SK-N-SH treated with all-trans-retinoic acid at 6 μM for 48 hours (cell line): ENCODE measurements at regions not wholly inside any gene's neighbourhood (a gene's known extent, or its start where the extent isn't known, plus 50 kb on each side); places are given as distances from the start of the nearest gene placed in this dataset.

Experiments used
- ATAC-seq: fragments of 200-7000 bp; cut with Tn5 transposase; 3 replicates; pipeline ENCODE4 v1.9.1; 2020; ENCODE audit warnings: mild to moderate bottlenecking, moderate library complexity
- ARNTL ChIP-seq: fragments of 450-650 bp; formaldehyde crosslinking; IDR thresholded peaks from 2 replicates; pipeline ENCODE4 v1.5.0; 2020; ENCODE audit warnings: low read depth, mild to moderate bottlenecking, moderate library complexity, borderline replicate concordance
- BACH2 ChIP-seq: fragments of 250-450 bp; sonication (Bioruptor Pico); IDR thresholded peaks from 2 replicates; pipeline ENCODE4 v1.9.0; 2021; ENCODE audit warnings: mild to moderate bottlenecking, borderline replicate concordance
- CSDC2 ChIP-seq: fragments of 250-450 bp; sonication (Bioruptor Pico); IDR thresholded peaks from 2 replicates; pipeline ENCODE4 v1.5.0; 2020; ENCODE audit warnings: mild to moderate bottlenecking, moderate library complexity
- CSRNP3 ChIP-seq: fragments of 250-450 bp; sonication (Bioruptor Pico); IDR thresholded peaks from 2 replicates; pipeline ENCODE4 v1.5.1; 2021; ENCODE audit warnings: mild to moderate bottlenecking, moderate library complexity
- ESRRG ChIP-seq: fragments of 250-450 bp; sonication (Bioruptor Pico); IDR thresholded peaks from 2 replicates; pipeline ENCODE4 v1.6.1; 2021; ENCODE audit warnings: mild to moderate bottlenecking
- GLIS3 ChIP-seq: fragments of 250-450 bp; sonication (Bioruptor Pico); IDR thresholded peaks from 2 replicates; pipeline ENCODE4 v1.5.0; 2020; ENCODE audit warnings: mild to moderate bottlenecking, moderate library complexity
- ISL1 ChIP-seq: fragments of 250-450 bp; sonication (Bioruptor Pico); IDR thresholded peaks from 2 replicates; pipeline ENCODE4 v2.1.2; 2022; ENCODE audit warnings: mild to moderate bottlenecking, moderate library complexity
- OSR1 ChIP-seq: fragments of 250-450 bp; sonication (Bioruptor Pico); IDR thresholded peaks from 2 replicates; pipeline ENCODE4 v1.8.0; 2022; ENCODE audit warnings: moderate library complexity, mild to moderate bottlenecking, inconsistent platforms
- PPARA ChIP-seq: fragments of 250-450 bp; sonication (Bioruptor Pico); IDR thresholded peaks from 2 replicates; pipeline ENCODE4 v1.5.0; 2020; ENCODE audit warnings: mild to moderate bottlenecking, borderline replicate concordance
- RARB ChIP-seq: fragments of 250-450 bp; sonication (Bioruptor Pico); IDR thresholded peaks from 2 replicates; pipeline ENCODE4 v1.8.0; 2021; ENCODE audit warnings: mild to moderate bottlenecking, moderate library complexity
- SNAI2 ChIP-seq: fragments of 250-450 bp; sonication (Bioruptor Pico); IDR thresholded peaks from 2 replicates; pipeline ENCODE4 v1.5.0; 2020; ENCODE audit warnings: mild to moderate bottlenecking, moderate library complexity
- TCF4 ChIP-seq: fragments of 250-450 bp; sonication (Bioruptor Pico); IDR thresholded peaks from 2 replicates; pipeline ENCODE4 v1.8.0; 2021; ENCODE audit warnings: mild to moderate bottlenecking, moderate library complexity, borderline replicate concordance
- TOX ChIP-seq: fragments of 250-450 bp; sonication (Bioruptor Pico); IDR thresholded peaks from 2 replicates; pipeline ENCODE4 v1.8.0; 2021; ENCODE audit warnings: mild to moderate bottlenecking, moderate library complexity, borderline replicate concordance
- TSHZ2 ChIP-seq: fragments of 250-450 bp; sonication (Bioruptor Pico); IDR thresholded peaks from 2 replicates; pipeline ENCODE4 v1.5.0; 2020; ENCODE audit warnings: mild to moderate bottlenecking, moderate library complexity
- ZC3H10 ChIP-seq: fragments of 250-450 bp; sonication (Bioruptor Pico); IDR thresholded peaks from 2 replicates; pipeline ENCODE4 v1.5.1; 2021; ENCODE audit warnings: mild to moderate bottlenecking, moderate library complexity
- ZFP30 ChIP-seq: fragments of 450-650 bp; formaldehyde crosslinking; IDR thresholded peaks from 2 replicates; pipeline ENCODE4 v1.5.0; 2022; ENCODE audit warnings: mild to moderate bottlenecking, moderate library complexity
- ZNF565 ChIP-seq: fragments of 450-650 bp; formaldehyde crosslinking; conservative IDR thresholded peaks from 2 replicates; pipeline ENCODE4 v1.5.0; 2020; ENCODE audit warnings: low read depth, mild to moderate bottlenecking, moderate library complexity
- ZNF70 ChIP-seq: fragments of 450-650 bp; formaldehyde crosslinking; IDR thresholded peaks from 2 replicates; pipeline ENCODE4 v1.5.0; 2020; ENCODE audit warnings: mild to moderate bottlenecking, moderate library complexity
- ZNF8 ChIP-seq: fragments of 450-650 bp; formaldehyde crosslinking; IDR thresholded peaks from 2 replicates; pipeline ENCODE4 v1.5.0; 2020; ENCODE audit warnings: mild to moderate bottlenecking, moderate library complexity
- TF ChIP-seq, protein P1 (sequence below): fragments of 250-450 bp; sonication (Bioruptor Pico); IDR thresholded peaks from 2 replicates; pipeline ENCODE4 v1.8.0; 2020; ENCODE audit warnings: mild to moderate bottlenecking, moderate library complexity, borderline replicate concordance
- TF ChIP-seq, protein P2 (sequence below): fragments of 250-450 bp; sonication (Bioruptor Pico); IDR thresholded peaks from 2 replicates; pipeline ENCODE4 v1.5.1; 2020; ENCODE audit warnings: low read depth, mild to moderate bottlenecking, moderate library complexity
- TF ChIP-seq, protein P3 (sequence below): fragments of 250-450 bp; sonication (Bioruptor Pico); IDR thresholded peaks from 2 replicates; pipeline ENCODE4 v1.8.0; 2021; ENCODE audit warnings: low read depth, mild to moderate bottlenecking, moderate library complexity, borderline replicate concordance

GRCh38 chr9:89839952-89840351 lies 235.1 kb downstream of the GADD45G start:
- no peak for TF ChIP-seq ISL1
- TF ChIP-seq TOX (CRISPR knock-in tag) = no peak
- no peak for TF ChIP-seq RARB (CRISPR knock-in tag)
- TF ChIP-seq GLIS3 (CRISPR knock-in tag) = no peak
- TF ChIP-seq PPARA (CRISPR knock-in tag) = no peak
- TF ChIP-seq ZFP30 (CRISPR knock-in tag) = no peak
- TF ChIP-seq, all 23 proteins: peak for 0
- ATAC-seq = no peak

DNA sequence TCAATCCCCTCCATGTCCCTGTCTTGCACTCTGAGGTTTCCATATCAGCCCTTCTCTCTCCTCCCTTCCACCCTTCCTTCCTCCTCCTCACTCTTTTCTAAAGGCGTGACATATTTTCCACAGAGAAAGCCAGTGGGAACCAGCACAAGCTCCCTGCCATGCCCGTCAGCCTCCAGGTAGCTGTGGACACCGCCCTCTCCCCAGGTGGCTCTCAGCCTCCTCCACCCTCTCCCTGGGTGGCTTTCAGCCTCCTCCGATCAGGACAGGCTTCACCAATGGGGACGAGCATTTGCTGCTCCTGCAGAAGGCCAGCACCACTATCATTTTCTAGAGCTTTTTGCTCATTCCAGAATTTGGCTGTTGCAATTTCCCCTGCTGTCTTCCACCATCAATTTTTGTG lies 236.6 kb downstream of the GADD45G start:
- ATAC-seq = no peak
- no peak for TF ChIP-seq ZC3H10 (CRISPR knock-in tag)
- TF ChIP-seq ZNF565 (CRISPR knock-in tag) = no peak
- TF ChIP-seq CSDC2 (CRISPR knock-in tag) = no peak
- no peak for TF ChIP-seq ZNF70
- TF ChIP-seq, protein P1, sequence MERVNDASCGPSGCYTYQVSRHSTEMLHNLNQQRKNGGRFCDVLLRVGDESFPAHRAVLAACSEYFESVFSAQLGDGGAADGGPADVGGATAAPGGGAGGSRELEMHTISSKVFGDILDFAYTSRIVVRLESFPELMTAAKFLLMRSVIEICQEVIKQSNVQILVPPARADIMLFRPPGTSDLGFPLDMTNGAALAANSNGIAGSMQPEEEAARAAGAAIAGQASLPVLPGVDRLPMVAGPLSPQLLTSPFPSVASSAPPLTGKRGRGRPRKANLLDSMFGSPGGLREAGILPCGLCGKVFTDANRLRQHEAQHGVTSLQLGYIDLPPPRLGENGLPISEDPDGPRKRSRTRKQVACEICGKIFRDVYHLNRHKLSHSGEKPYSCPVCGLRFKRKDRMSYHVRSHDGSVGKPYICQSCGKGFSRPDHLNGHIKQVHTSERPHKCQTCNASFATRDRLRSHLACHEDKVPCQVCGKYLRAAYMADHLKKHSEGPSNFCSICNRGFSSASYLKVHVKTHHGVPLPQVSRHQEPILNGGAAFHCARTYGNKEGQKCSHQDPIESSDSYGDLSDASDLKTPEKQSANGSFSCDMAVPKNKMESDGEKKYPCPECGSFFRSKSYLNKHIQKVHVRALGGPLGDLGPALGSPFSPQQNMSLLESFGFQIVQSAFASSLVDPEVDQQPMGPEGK (CRISPR knock-in tag) = no peak
- no peak for TF ChIP-seq TCF4
- no peak for TF ChIP-seq SNAI2 (CRISPR knock-in tag)
- TF ChIP-seq ZFP30 (CRISPR knock-in tag) = no peak
- no peak for TF ChIP-seq ARNTL (CRISPR knock-in tag)
- TF ChIP-seq CSRNP3 (CRISPR knock-in tag) = no peak
- no peak for TF ChIP-seq GLIS3 (CRISPR knock-in tag)
- TF ChIP-seq RARB (CRISPR knock-in tag) = no peak
- no peak for TF ChIP-seq OSR1 (CRISPR knock-in tag)
- TF ChIP-seq ESRRG = no peak
- TF ChIP-seq BACH2 (CRISPR knock-in tag) = no peak
- TF ChIP-seq, protein P2, sequence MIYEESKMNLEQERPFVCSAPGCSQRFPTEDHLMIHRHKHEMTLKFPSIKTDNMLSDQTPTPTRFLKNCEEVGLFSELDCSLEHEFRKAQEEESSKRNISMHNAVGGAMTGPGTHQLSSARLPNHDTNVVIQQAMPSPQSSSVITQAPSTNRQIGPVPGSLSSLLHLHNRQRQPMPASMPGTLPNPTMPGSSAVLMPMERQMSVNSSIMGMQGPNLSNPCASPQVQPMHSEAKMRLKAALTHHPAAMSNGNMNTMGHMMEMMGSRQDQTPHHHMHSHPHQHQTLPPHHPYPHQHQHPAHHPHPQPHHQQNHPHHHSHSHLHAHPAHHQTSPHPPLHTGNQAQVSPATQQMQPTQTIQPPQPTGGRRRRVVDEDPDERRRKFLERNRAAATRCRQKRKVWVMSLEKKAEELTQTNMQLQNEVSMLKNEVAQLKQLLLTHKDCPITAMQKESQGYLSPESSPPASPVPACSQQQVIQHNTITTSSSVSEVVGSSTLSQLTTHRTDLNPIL (CRISPR knock-in tag) = no peak
- TF ChIP-seq TOX (CRISPR knock-in tag) = no peak

- TF ChIP-seq ZNF565 (CRISPR knock-in tag) (no peak), OSR1 (CRISPR knock-in tag) (no peak), SNAI2 (CRISPR knock-in tag) (no peak), RARB (CRISPR knock-in tag) (no peak), ZFP30 (CRISPR knock-in tag) (no peak), CSRNP3 (CRISPR knock-in tag) (no peak), TOX (CRISPR knock-in tag) (no peak), ZNF8 (CRISPR knock-in tag) (no peak), TSHZ2 (CRISPR knock-in tag) (no peak), BACH2 (CRISPR knock-in tag) (no peak), ESRRG (no peak), ISL1 (no peak)
- TF ChIP-seq, protein P3, sequence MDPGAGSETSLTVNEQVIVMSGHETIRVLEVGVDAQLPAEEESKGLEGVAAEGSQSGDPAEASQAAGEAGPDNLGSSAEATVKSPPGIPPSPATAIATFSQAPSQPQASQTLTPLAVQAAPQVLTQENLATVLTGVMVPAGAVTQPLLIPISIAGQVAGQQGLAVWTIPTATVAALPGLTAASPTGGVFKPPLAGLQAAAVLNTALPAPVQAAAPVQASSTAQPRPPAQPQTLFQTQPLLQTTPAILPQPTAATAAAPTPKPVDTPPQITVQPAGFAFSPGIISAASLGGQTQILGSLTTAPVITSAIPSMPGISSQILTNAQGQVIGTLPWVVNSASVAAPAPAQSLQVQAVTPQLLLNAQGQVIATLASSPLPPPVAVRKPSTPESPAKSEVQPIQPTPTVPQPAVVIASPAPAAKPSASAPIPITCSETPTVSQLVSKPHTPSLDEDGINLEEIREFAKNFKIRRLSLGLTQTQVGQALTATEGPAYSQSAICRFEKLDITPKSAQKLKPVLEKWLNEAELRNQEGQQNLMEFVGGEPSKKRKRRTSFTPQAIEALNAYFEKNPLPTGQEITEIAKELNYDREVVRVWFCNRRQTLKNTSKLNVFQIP (CRISPR knock-in tag) = no peak
- TF ChIP-seq, protein P2 (CRISPR knock-in tag) = no peak
- TF ChIP-seq, protein P1 (CRISPR knock-in tag) = no peak
- ATAC-seq = no peak
These were observed 237.5 kb downstream of the GADD45G start for GRCh38 chr9:89842267-89842768.
